Adrenal gland (tissue), 5 donors: ENCODE measurements at regions not wholly inside any gene's neighbourhood (a gene's known extent, or its start where the extent isn't known, plus 50 kb on each side); places are given as distances from the start of the nearest gene placed in this dataset.

Experiments
- CTCF ChIP-seq, 6 experiments: fragments of 450-650 bp in 4 of 6; fragments of 200-600 bp in 2 of 6; sonication (generic) in 1 of 6; IDR thresholded peaks; 1 replicate in 5 of 6; 2 replicates in 1 of 6; pipeline versions ENCODE4 v1.5.1 to v1.8.0; 2016 to 2021; ENCODE audit warnings: antibody characterized with exemption in 6 of 6, mild to moderate bottlenecking in 2 of 6, moderate library complexity in 1 of 6
- POLR2A ChIP-seq, 2 donors: fragments of 450-650 bp; IDR thresholded peaks; one replicate each; pipeline ENCODE4 v1.6.1; 2017; ENCODE audit warnings: antibody characterized with exemption in 2 of 2, mild to moderate bottlenecking in 2 of 2, moderate library complexity in 1 of 2
- donor health status: DM: no; HTN: no; CAD: no.

GRCh38 chr3:174767406-174767805 lies 91.7 kb upstream of the NAALADL2 start:
- TF ChIP-seq CTCF (IDR thresholded peaks at IDR 0.05) (no peak), POLR2A (IDR thresholded peaks at IDR 0.05) (no peak)
